GM23338 (cell line): ENCODE measurements at regions not wholly inside any gene's neighbourhood (a gene's known extent, or its start where the extent isn't known, plus 50 kb on each side); places are given as distances from the start of the nearest gene placed in this dataset.

Experiments used
- ATAC-seq: fragments of 200-7000 bp; cut with Tn5 transposase; 3 replicates; pipeline ENCODE4 v1.9.1; 2020
- DNase-seq: peaks from one replicate; pipeline ENCODE4 v3.0.0-alpha.2; 2015; ENCODE audit warnings: low spot score
- H2AFZ ChIP-seq: fragments of 200-600 bp; sonication (generic); 2 replicates; pipeline ENCODE4 v1.8.0; 2016; ENCODE audit warnings: antibody characterized with exemption, mild to moderate bottlenecking, moderate library complexity
- H3F3A ChIP-seq: fragments of 200-600 bp; sonication (generic); replicated peaks from 2 replicates; pipeline ENCODE4 v1.8.0; 2017; ENCODE audit warnings: antibody characterized with exemption, mixed run types, low read depth
- H3K27ac ChIP-seq: fragments of 200-600 bp; sonication (generic); 2 replicates; pipeline ENCODE4 v1.6.1; 2016; ENCODE audit warnings: low read depth
- H3K27me3 ChIP-seq: fragments of 200-600 bp; sonication (generic); 2 replicates; pipeline ENCODE4 v1.8.0; 2016; ENCODE audit warnings: mild to moderate bottlenecking, mixed run types, moderate library complexity; ENCODE audit not compliant: insufficient read depth
- H3K36me3 ChIP-seq: fragments of 200-600 bp; sonication (generic); 2 replicates; pipeline ENCODE4 v1.8.0; 2016; ENCODE audit warnings: mild to moderate bottlenecking; ENCODE audit not compliant: insufficient read depth
- H3K4me1 ChIP-seq: fragments of 200-600 bp; sonication (generic); 2 replicates; pipeline ENCODE4 v1.8.0; 2016; ENCODE audit warnings: mild to moderate bottlenecking, moderate library complexity; ENCODE audit not compliant: insufficient read depth
- H3K4me2 ChIP-seq: fragments of 200-600 bp; sonication (generic); 2 replicates; pipeline ENCODE4 v1.7.1; 2017; ENCODE audit warnings: mixed run types
- H3K4me3 ChIP-seq: fragments of 200-600 bp; sonication (generic); 2 replicates; pipeline ENCODE4 v1.6.1; 2016; ENCODE audit warnings: mixed run types
- H3K79me2 ChIP-seq: fragments of 200-600 bp; sonication (generic); replicated peaks from 2 replicates; pipeline ENCODE4 v1.8.0; 2017; ENCODE audit warnings: mild to moderate bottlenecking; ENCODE audit not compliant: insufficient read depth
- H3K9me2 ChIP-seq: fragments of 200-600 bp; sonication (generic); 2 replicates; pipeline ENCODE4 v1.8.0; 2017; ENCODE audit not compliant: insufficient read depth
- H4K20me1 ChIP-seq: fragments of 200-600 bp; sonication (generic); replicated peaks from 2 replicates; pipeline ENCODE4 v1.8.0; 2017; ENCODE audit warnings: mild to moderate bottlenecking; ENCODE audit not compliant: insufficient read depth
- H3K27ac Mint-ChIP-seq: 2 replicates; pipeline ENCODE4 v1.8.0; 2020; ENCODE audit warnings: inconsistent platforms, mild to moderate bottlenecking, moderate library complexity, mixed read lengths
- H3K27me3 Mint-ChIP-seq: 3 replicates; pipeline ENCODE4 v1.8.0; 2022; ENCODE audit warnings: low read depth, mild to moderate bottlenecking, moderate library complexity, mixed read lengths, inconsistent platforms; ENCODE audit not compliant: insufficient read depth, poor library complexity
- H3K36me3 Mint-ChIP-seq: 3 replicates; pipeline ENCODE4 v1.8.0; 2021; ENCODE audit warnings: low read depth, mild to moderate bottlenecking, inconsistent platforms, moderate library complexity, mixed read lengths
- H3K4me1 Mint-ChIP-seq: 3 replicates; pipeline ENCODE4 v1.8.0; 2020; ENCODE audit warnings: mild to moderate bottlenecking, inconsistent platforms, mixed read lengths
- H3K4me3 Mint-ChIP-seq: 3 replicates; pipeline ENCODE4 v1.8.0; 2021; ENCODE audit warnings: moderate library complexity, mild to moderate bottlenecking, inconsistent platforms, mixed read lengths
- H3K9me3 Mint-ChIP-seq: 3 replicates; pipeline ENCODE4 v1.8.0; 2020; ENCODE audit warnings: moderate library complexity, mild to moderate bottlenecking, inconsistent platforms, mixed read lengths
- CREB1 ChIP-seq: fragments of 250-450 bp; sonication (Bioruptor Pico); IDR thresholded peaks from 2 replicates; pipeline ENCODE4 v1.5.0; 2020; ENCODE audit warnings: low read depth, mild to moderate bottlenecking, moderate library complexity
- EZH2 ChIP-seq: fragments of 200-600 bp; sonication (generic); IDR thresholded peaks from one replicate; pipeline ENCODE4 v1.8.0; 2017; ENCODE audit warnings: antibody characterized with exemption, mild to moderate bottlenecking, low read depth; ENCODE audit not compliant: unreplicated experiment
- EZH2phosphoT487 ChIP-seq: fragments of 200-600 bp; sonication (generic); IDR thresholded peaks from one replicate; pipeline ENCODE4 v1.8.1; 2018; ENCODE audit warnings: antibody characterized with exemption; ENCODE audit not compliant: unreplicated experiment
- JUNB ChIP-seq: IDR thresholded peaks from one replicate; pipeline ENCODE4 v1.6.1; 2016; ENCODE audit warnings: antibody characterized with exemption; ENCODE audit not compliant: unreplicated experiment
- NANOG ChIP-seq: IDR thresholded peaks from 2 replicates; pipeline ENCODE4 v1.6.1; 2016; ENCODE audit warnings: antibody characterized with exemption, borderline replicate concordance
- STAT1 ChIP-seq: IDR thresholded peaks from one replicate; pipeline ENCODE4 v1.6.1; 2016; ENCODE audit warnings: antibody characterized with exemption; ENCODE audit not compliant: unreplicated experiment
- ZNF114 ChIP-seq: fragments of 250-450 bp; sonication (Bioruptor Pico); IDR thresholded peaks from 2 replicates; pipeline ENCODE4 v1.5.0; 2020; ENCODE audit warnings: mild to moderate bottlenecking, moderate library complexity
- ZNF331 ChIP-seq: fragments of 250-450 bp; sonication (Bioruptor Pico); IDR thresholded peaks from 2 replicates; pipeline ENCODE4 v1.5.0; 2020; ENCODE audit warnings: low read depth, mild to moderate bottlenecking, moderate library complexity
- ZNF462 ChIP-seq: fragments of 250-450 bp; sonication (Bioruptor Pico); IDR thresholded peaks from 2 replicates; pipeline ENCODE4 v1.5.0; 2020; ENCODE audit warnings: mild to moderate bottlenecking, moderate library complexity

GRCh38 chr2:128622371-128622770 lies 303.7 kb upstream of the HS6ST1 start (continued):
- TF ChIP-seq EZH2 (no peak), ZNF114 (no peak), ZNF462 (CRISPR knock-in tag) (no peak), NANOG (no peak), EZH2phosphoT487 (no peak), ZNF331 (no peak), STAT1 (no peak)

- Histone ChIP-seq H4K20me1 (no peaks in the 10 kb centered on the region), H3K27ac (no peak overlapping the region), H3K36me3 (no peaks in the 10 kb centered on the region), H3F3A (no peaks in the 10 kb centered on the region), H3K9me2 (peaks cover 8% of the 10 kb centered on the region; the same call in 1 of the 2 replicates), H3K4me3 (no peak overlapping the region), H3K27me3 (no peaks in the 10 kb centered on the region), H3K4me1 (no peaks in the 10 kb centered on the region), H2AFZ (no peak overlapping the region), H3K4me2 (no peak overlapping the region), H3K79me2 (no peaks in the 10 kb centered on the region)
- Mint-ChIP-seq H3K36me3 (peaks cover 8% of the 10 kb centered on the region), H3K27me3 (peaks cover 11% of the 10 kb centered on the region), H3K27ac (no peak overlapping the region), H3K4me3 (no peak overlapping the region), H3K9me3 (peaks cover 16% of the 10 kb centered on the region), H3K4me1 (peaks cover 7% of the 10 kb centered on the region)
- no peak for ATAC-seq
- DNase-seq, result no peak
- TF ChIP-seq STAT1 (no peak), CREB1 (CRISPR knock-in tag) (no peak), ZNF462 (CRISPR knock-in tag) (no peak), JUNB (no peak), EZH2 (no peak), ZNF331 (no peak)
Measured at GRCh38 chr2:128622955-128623620, 304.4 kb upstream of the HS6ST1 start.
